PFSK-1 (cell line): ENCODE measurements at regions not wholly inside any gene's neighbourhood (a gene's known extent, or its start where the extent isn't known, plus 50 kb on each side); places are given as distances from the start of the nearest gene placed in this dataset.

Experiments
- FOXP2 ChIP-seq: optimal IDR thresholded peaks from 2 replicates; pipeline ENCODE3; 2011; ENCODE audit warnings: borderline replicate concordance, control low read depth, inconsistent platforms; ENCODE audit not compliant: insufficient read depth; ENCODE audit errors: extremely low read length, extremely low read depth
- POLR2AphosphoS5 ChIP-seq: IDR thresholded peaks from 2 replicates; pipeline ENCODE4 v1.6.1; 2012; ENCODE audit warnings: low read depth, mild to moderate bottlenecking, control low read depth, low read length, moderate library complexity
- REST ChIP-seq, 2 experiments: IDR thresholded peaks; 2 replicates each; pipeline versions ENCODE4 v1.6.1 to v1.8.0; 2011 to 2012; ENCODE audit warnings: low read depth in 2 of 2, low read length in 2 of 2, control low read depth in 1 of 2, inconsistent platforms in 1 of 2, mild to moderate bottlenecking in 1 of 2, moderate library complexity in 1 of 2; ENCODE audit not compliant: insufficient read depth in 1 of 2
- SIN3A ChIP-seq: IDR thresholded peaks from 2 replicates; pipeline ENCODE4 v1.6.1; 2012; ENCODE audit warnings: mild to moderate bottlenecking, low read length, moderate library complexity, borderline replicate concordance; ENCODE audit not compliant: insufficient read depth
- TAF1 ChIP-seq: IDR thresholded peaks from 2 replicates; pipeline ENCODE4 v1.6.1; 2012; ENCODE audit warnings: low read length, control low read depth, borderline replicate concordance; ENCODE audit not compliant: insufficient read depth

- TF ChIP-seq TAF1 (no peak), REST (IDR thresholded peaks at IDR 0.05; ENCODE audit: insufficient read depth in 1 of 2, low read depth in 2 of 2, low read length in 2 of 2) (no peak), POLR2AphosphoS5 (no peak), SIN3A (no peak), FOXP2 (no peak)
Observed at GRCh38 chr1:80282536-80282935, 1276.0 kb upstream of the ADGRL4 start.
